ENCODE measurements at regions not wholly inside any gene's neighbourhood (a gene's known extent, or its start where the extent isn't known, plus 50 kb on each side); places are given as distances from the start of the nearest gene placed in this dataset.

DNA sequence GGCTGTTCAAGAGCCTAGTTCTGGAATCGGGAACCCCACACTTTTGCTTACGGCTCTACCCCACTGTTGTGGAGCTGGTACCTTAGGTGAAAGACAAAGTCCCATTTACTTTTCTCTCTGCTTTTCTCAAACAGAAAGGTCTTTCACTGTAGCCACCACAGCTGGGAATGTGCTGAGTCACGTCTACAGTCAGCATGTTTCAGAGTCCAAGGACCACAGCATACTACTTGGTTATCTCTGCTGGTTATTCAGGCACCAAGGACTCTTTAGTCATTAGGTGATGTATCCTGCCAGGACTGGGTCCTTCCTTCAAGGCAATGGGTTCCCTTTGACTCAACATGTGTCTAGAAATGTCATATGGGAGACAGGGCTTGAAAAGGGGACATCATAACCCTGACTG, 266.8 kb upstream of the STEAP1 start:
- TF ChIP-seq, protein P1, sequence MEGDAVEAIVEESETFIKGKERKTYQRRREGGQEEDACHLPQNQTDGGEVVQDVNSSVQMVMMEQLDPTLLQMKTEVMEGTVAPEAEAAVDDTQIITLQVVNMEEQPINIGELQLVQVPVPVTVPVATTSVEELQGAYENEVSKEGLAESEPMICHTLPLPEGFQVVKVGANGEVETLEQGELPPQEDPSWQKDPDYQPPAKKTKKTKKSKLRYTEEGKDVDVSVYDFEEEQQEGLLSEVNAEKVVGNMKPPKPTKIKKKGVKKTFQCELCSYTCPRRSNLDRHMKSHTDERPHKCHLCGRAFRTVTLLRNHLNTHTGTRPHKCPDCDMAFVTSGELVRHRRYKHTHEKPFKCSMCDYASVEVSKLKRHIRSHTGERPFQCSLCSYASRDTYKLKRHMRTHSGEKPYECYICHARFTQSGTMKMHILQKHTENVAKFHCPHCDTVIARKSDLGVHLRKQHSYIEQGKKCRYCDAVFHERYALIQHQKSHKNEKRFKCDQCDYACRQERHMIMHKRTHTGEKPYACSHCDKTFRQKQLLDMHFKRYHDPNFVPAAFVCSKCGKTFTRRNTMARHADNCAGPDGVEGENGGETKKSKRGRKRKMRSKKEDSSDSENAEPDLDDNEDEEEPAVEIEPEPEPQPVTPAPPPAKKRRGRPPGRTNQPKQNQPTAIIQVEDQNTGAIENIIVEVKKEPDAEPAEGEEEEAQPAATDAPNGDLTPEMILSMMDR (IDR thresholded peaks at IDR 0.05) = no peak
- no peak for TF ChIP-seq POLR2A (IDR thresholded peaks at IDR 0.05)
